ENCODE measurements at regions not wholly inside any gene's neighbourhood (a gene's known extent, or its start where the extent isn't known, plus 50 kb on each side); places are given as distances from the start of the nearest gene placed in this dataset.
"Not testable (repeated sequence)": the region's sequence is repeated elsewhere in the genome, so short reads cannot be mapped to it uniquely, and the experiment has no call there.

- no peak overlapping the region for H3K4me3 ChIP-seq
- no peak for DNase-seq (ENCODE audit: low spot score in 2 of 2)
- H3K4me1 ChIP-seq = peaks cover 0 to 6% (median 0%) of the 10 kb centered on the region in 4 donors
- H3K27ac ChIP-seq = no peak overlapping the region
- H3K9me3 ChIP-seq = no peaks in the 10 kb centered on the region
- no peaks in the 10 kb centered on the region for H3K27me3 ChIP-seq
- TF ChIP-seq POLR2A (IDR thresholded peaks at IDR 0.05) = no peak
- TF ChIP-seq CTCF (IDR thresholded peaks at IDR 0.05) = no peak
- TF ChIP-seq EP300 (IDR thresholded peaks at IDR 0.05) = no peak
- WGBS, 2 donors = 42 to 47% methylated on average over 2 of the region's 2 CpGs
- H3K36me3 ChIP-seq = no peaks in the 10 kb centered on the region
Measured at GRCh38 chr9:16293610-16294009, 576.9 kb downstream of the BNC2 start.

GRCh38 chr9:16294133-16294770 lies 576.2 kb downstream of the BNC2 start:
- Histone ChIP-seq H3K9me3 (no peaks in the 10 kb centered on the region), H3K4me3 (no peak overlapping the region), H3K4me1 (peaks cover 0 to 6% (median 0%) of the 10 kb centered on the region in 4 donors), H3K36me3 (no peaks in the 10 kb centered on the region), H3K27me3 (no peaks in the 10 kb centered on the region), H3K27ac (no peak overlapping the region)
- no peak for DNase-seq (ENCODE audit: low spot score in 2 of 2)
- WGBS, 2 donors = 52 to 53% methylated on average over 7 of the region's 7 CpGs
- TF ChIP-seq CTCF (IDR thresholded peaks at IDR 0.05) (no peak), POLR2A (IDR thresholded peaks at IDR 0.05) (no peak), EP300 (IDR thresholded peaks at IDR 0.05) (no peak)

- H3K27ac ChIP-seq; DNase-seq (ENCODE audit: low spot score in 2 of 2); H3K9me3 ChIP-seq; H3K36me3 ChIP-seq; H3K4me3 ChIP-seq; H3K4me1 ChIP-seq; H3K27me3 ChIP-seq: not testable (repeated sequence)
- WGBS, 2 donors = 83 to 86% methylated on average over 5 of the region's 5 CpGs
Measured at GRCh38 chr9:16294940-16295339, 575.5 kb downstream of the BNC2 start.

- not testable (repeated sequence) for H3K9me3 ChIP-seq; H3K4me1 ChIP-seq; H3K4me3 ChIP-seq; H3K27me3 ChIP-seq; H3K27ac ChIP-seq; DNase-seq (ENCODE audit: low spot score in 2 of 2); H3K36me3 ChIP-seq
- WGBS, 2 donors = 86 to 91% methylated on average over 3 of the region's 3 CpGs
Measured at GRCh38 chr9:16299368-16299767, 571.1 kb downstream of the BNC2 start.

- TF ChIP-seq EP300 (IDR thresholded peaks at IDR 0.05) (no peak), CTCF (IDR thresholded peaks at IDR 0.05) (no peak), POLR2A (IDR thresholded peaks at IDR 0.05) (no peak)
- H3K4me3 ChIP-seq = no peak overlapping the region
- peaks cover 0 to 6% (median 0%) of the 10 kb centered on the region in 4 donors for H3K4me1 ChIP-seq
- 69 to 79% methylated on average over 6 of the region's 6 CpGs for WGBS, 2 donors
- DNase-seq (ENCODE audit: low spot score in 2 of 2) = no peak
- H3K27ac ChIP-seq = no peak overlapping the region
- no peaks in the 10 kb centered on the region for H3K36me3 ChIP-seq
- no peaks in the 10 kb centered on the region for H3K9me3 ChIP-seq
- H3K27me3 ChIP-seq = no peaks in the 10 kb centered on the region
Measured at GRCh38 chr9:16303506-16303905, 567.0 kb downstream of the BNC2 start.

GRCh38 chr9:16304301-16304700 lies 566.2 kb downstream of the BNC2 start:
- no peak overlapping the region for H3K27ac ChIP-seq
- WGBS, 2 donors = 30 to 37% methylated on average over 3 of the region's 3 CpGs

More at GRCh38 chr9:16304301-16304700, 566.2 kb downstream of the BNC2 start:
- no peak for DNase-seq (ENCODE audit: low spot score in 2 of 2)
- Histone ChIP-seq H3K4me1 (peaks cover 0 to 6% (median 2%) of the 10 kb centered on the region in 4 donors), H3K36me3 (no peaks in the 10 kb centered on the region), H3K4me3 (no peak overlapping the region), H3K9me3 (no peaks in the 10 kb centered on the region), H3K27me3 (no peaks in the 10 kb centered on the region)
- TF ChIP-seq EP300 (IDR thresholded peaks at IDR 0.05) = no peak
- no peak for TF ChIP-seq CTCF (IDR thresholded peaks at IDR 0.05)
- no peak for TF ChIP-seq POLR2A (IDR thresholded peaks at IDR 0.05)

All from tibial nerve (tissue), 4 donors.